ENCODE measurements at regions not wholly inside any gene's neighbourhood (a gene's known extent, or its start where the extent isn't known, plus 50 kb on each side); places are given as distances from the start of the nearest gene placed in this dataset.

- TF ChIP-seq CTCF (IDR thresholded peaks at IDR 0.05; ENCODE audit: low read depth, low read length, missing input control) (no peak), REST (IDR thresholded peaks at IDR 0.05) (no peak), MAX (IDR thresholded peaks at IDR 0.05) (no peak)
These were observed 440.3 kb upstream of the RGS6 start for GRCh38 chr14:71491931-71492330.
